ENCODE measurements at regions not wholly inside any gene's neighbourhood (a gene's known extent, or its start where the extent isn't known, plus 50 kb on each side); places are given as distances from the start of the nearest gene placed in this dataset.

DNA sequence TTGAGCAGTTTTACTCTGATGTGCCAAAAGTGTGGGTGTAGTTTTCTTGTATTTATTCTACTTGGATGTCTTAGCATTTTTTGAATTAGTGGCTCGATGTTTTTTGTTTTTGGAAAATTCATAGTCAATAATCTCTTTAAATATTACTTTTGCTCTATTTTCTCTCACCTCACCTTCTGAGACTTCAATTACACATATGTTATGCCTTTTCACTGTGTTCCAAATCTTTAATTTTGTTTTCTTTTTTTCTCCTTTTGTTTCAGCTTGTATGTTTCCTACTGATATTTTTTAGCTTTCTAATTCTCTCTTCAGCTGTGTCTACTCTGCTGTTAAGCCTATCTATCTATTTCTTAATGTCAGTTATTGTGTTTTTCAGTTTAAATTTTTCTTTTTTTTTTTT lies 69.5 kb downstream of the ZNF503 start:
- Histone ChIP-seq H2BK12ac (ENCODE audit: low read depth, low read length) (no peak overlapping the region), H3K79me2 (ENCODE audit: control insufficient read depth in 1 of 2, insufficient read depth in 2 of 2, low read length in 2 of 2) (no peaks in the 10 kb centered on the region), H3K4me3 (ENCODE audit: extremely low read depth in 1 of 4, insufficient read depth in 2 of 4, low read depth in 3 of 4, low read length in 4 of 4) (no peak overlapping the region), H3K9ac (replicated peaks in 1 of 4; ENCODE audit: extremely low read depth in 1 of 4, low read depth in 3 of 4, low read length in 3 of 4) (no peak overlapping the region), H2BK5ac (ENCODE audit: low read depth, low read length) (no peak overlapping the region), H2AK5ac (ENCODE audit: low read depth, low read length) (no peak overlapping the region), H3K79me1 (ENCODE audit: low read depth, low read length) (no peaks in the 10 kb centered on the region), H3K23ac (ENCODE audit: insufficient read length) (no peak overlapping the region), H3K14ac (ENCODE audit: insufficient read length) (no peak overlapping the region), H3K4me2 (ENCODE audit: insufficient read depth in 1 of 2, low read depth in 2 of 2, low read length in 2 of 2) (no peak overlapping the region), H2BK20ac (ENCODE audit: low read length) (no peak overlapping the region), H2BK15ac (ENCODE audit: low read length) (no peak overlapping the region), H3K18ac (ENCODE audit: extremely low read depth, low read length) (no peak overlapping the region), H3K4ac (replicated peaks; ENCODE audit: insufficient read length, low read depth, low read length) (no peak overlapping the region), H3K9me3 (ENCODE audit: insufficient read depth in 2 of 2, low read depth in 1 of 2, low read length in 1 of 2) (peaks cover 0 to 5% of the 10 kb centered on the region in 2 experiments; a peak in 3 of 4 replicates), H4K5ac (ENCODE audit: insufficient read length, low read depth, low read length) (no peak overlapping the region), H3K27me3 (replicated peaks in 1 of 4; ENCODE audit: control insufficient read depth in 3 of 4, extremely low read depth in 1 of 4, insufficient read depth in 3 of 4, low read length in 3 of 4) (no peaks in the 10 kb centered on the region), H3K27ac (ENCODE audit: low read depth, low read length) (no peak overlapping the region), H3K56ac (replicated peaks; ENCODE audit: insufficient read length, low read depth, low read length) (no peak overlapping the region), H4K20me1 (replicated peaks in 1 of 2; ENCODE audit: control insufficient read depth in 1 of 2, insufficient read depth in 2 of 2, low read length in 2 of 2) (no peaks in the 10 kb centered on the region), H3K4me1 (replicated peaks in 1 of 4; ENCODE audit: control insufficient read depth in 3 of 4, insufficient read depth in 4 of 4, low read length in 3 of 4) (no peaks in the 10 kb centered on the region), H2AFZ (ENCODE audit: low read length) (no peak overlapping the region), H2BK120ac (replicated peaks; ENCODE audit: low read depth, low read length) (no peak overlapping the region), H3K23me2 (ENCODE audit: low read depth, low read length) (no peaks in the 10 kb centered on the region), H3K36me3 (ENCODE audit: control insufficient read depth in 2 of 4, insufficient read depth in 4 of 4, low read length in 3 of 4) (no peaks in the 10 kb centered on the region), H4K91ac (replicated peaks; ENCODE audit: insufficient read length, low read length) (no peak overlapping the region), H4K8ac (ENCODE audit: extremely low read depth, insufficient read depth, low read length) (no peak overlapping the region)
- no peak for DNase-seq (ENCODE audit: low read depth in 1 of 2, low spot score in 2 of 2)
- FAIRE-seq = no peak
- POLR2A ChIA-PET (ENCODE audit: partially characterized antibody) = no interaction called here
- CTCF ChIA-PET (ENCODE audit: partially characterized antibody) = interaction anchor here (1.0 kb wide), 1 partner anchor 983 kb away, joined by 3 read pairs; no protein-coding TSS in a partner anchor
- 90% methylated on average over 1 of the region's 1 CpG; no CpG with 5 or more reads in 1 of the 2 experiments for WGBS, 2 experiments (ENCODE audit: extremely low coverage in 1 of 2, insufficient coverage in 1 of 2, insufficient read length in 1 of 2, insufficient replicate concordance in 2 of 2, low coverage in 1 of 2, low lambda C conversion rate in 2 of 2, missing lambda C conversion rate in 1 of 2)
- TF ChIP-seq SP2 (IDR thresholded peaks at IDR 0.05; ENCODE audit: low read length) (no peak), SUZ12 (IDR thresholded peaks at IDR 0.05; ENCODE audit: low read length) (no peak), TEAD4 (IDR thresholded peaks at IDR 0.05; ENCODE audit: low read depth, low read length) (no peak), EP300 (IDR thresholded peaks at IDR 0.05; ENCODE audit: borderline replicate concordance in 1 of 2, low read depth in 2 of 2, low read length in 2 of 2) (no peak), KDM4A (IDR thresholded peaks at IDR 0.05; ENCODE audit: low read depth, low read length, severe bottlenecking) (no peak), HDAC2 (IDR thresholded peaks at IDR 0.05; ENCODE audit: borderline replicate concordance in 1 of 2, low read depth in 2 of 2, low read length in 2 of 2) (no peak), JUN (IDR thresholded peaks at IDR 0.05; ENCODE audit: low read depth, low read length) (no peak), CEBPB (IDR thresholded peaks at IDR 0.05; ENCODE audit: low read depth, low read length) (no peak), EGR1 (IDR thresholded peaks at IDR 0.05; ENCODE audit: borderline replicate concordance, low read depth, low read length) (no peak)
- TF ChIP-seq, protein P1, sequence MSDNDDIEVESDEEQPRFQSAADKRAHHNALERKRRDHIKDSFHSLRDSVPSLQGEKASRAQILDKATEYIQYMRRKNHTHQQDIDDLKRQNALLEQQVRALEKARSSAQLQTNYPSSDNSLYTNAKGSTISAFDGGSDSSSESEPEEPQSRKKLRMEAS (IDR thresholded peaks at IDR 0.05) = no peak
